Caki2 (cell line): ENCODE measurements at regions not wholly inside any gene's neighbourhood (a gene's known extent, or its start where the extent isn't known, plus 50 kb on each side); places are given as distances from the start of the nearest gene placed in this dataset.
A peak's percentile ranks its signal among the peaks of the same experiment; 100 is the strongest.

ENCODE experiments used
- DNase-seq: peaks from one replicate; pipeline ENCODE4 v3.0.0-alpha.2; 2015; ENCODE audit warnings: low read depth
- in situ Hi-C: cut with HindIII; loops from 2 replicates; pipeline ENCODE4 v1.10.0; 2016; ENCODE audit warnings: low sequenced_read_pairs, low pct_unique_long_range_greater_than_20kb, mixed read lengths

DNA sequence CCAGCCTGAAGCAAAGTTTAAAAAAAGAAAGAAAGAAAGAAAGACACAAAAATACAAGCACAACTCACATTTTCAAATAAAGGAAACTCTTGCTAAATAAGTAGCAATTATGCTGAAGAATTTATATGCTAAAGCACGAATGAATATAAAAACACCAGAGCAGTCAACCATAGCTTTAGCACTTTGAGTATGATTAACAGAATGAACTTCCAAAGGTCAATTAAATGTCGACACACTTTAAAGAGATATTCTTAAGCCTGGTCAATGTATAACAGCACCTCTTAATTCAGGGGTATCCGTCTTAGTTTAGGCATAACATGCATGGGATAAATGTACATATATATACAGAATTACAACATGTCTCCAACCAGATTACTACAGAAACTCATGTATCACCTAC, 125.9 kb downstream of the OGFRL1 start:
- DNase-seq: peak; percentile 80
- in situ Hi-C loops: no loop called here

DNA sequence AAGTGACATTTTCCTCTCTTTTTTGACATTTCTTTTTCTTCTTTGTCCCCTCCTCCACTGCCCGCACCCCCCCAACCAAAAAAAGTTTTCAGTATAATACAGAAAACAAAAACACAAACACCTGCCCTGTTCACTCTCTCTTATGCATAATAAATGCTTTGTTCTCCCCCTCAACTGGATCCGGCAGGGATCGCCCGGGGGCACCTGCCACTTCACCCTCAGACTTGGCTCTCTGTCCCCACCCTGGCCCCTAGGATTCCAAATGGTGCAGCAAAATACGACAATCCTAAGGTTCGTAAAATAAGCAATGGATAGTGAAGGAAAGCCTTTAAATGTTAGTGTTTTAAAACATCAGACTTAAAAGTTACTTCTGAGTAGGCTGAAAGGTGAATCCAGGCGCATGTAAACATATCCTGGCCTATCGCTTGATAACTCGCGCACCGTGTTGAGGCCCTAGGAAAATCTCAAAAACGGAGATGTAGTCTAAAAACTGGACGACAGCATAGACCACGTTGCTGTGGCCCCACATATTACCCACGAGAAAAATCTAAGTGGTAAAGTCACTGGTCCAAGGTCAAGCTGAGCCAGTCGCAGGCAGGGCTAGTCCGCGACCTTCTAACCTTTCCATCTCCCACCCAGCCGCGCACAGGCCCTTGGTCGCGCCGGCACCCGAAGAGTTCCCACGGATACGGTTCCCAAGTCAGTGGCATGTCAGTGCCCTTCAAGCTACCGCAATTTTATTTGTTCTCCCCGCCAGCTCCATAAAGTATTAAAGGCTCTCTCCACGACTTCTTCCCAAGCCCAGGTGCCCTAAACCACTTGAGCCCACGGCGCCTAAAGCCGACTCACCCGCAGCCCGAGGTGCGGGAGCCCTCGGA, 130.8 kb downstream of the OGFRL1 start:
- DNase-seq: peak; percentile 46
- in situ Hi-C loops: no loop called here

DNA sequence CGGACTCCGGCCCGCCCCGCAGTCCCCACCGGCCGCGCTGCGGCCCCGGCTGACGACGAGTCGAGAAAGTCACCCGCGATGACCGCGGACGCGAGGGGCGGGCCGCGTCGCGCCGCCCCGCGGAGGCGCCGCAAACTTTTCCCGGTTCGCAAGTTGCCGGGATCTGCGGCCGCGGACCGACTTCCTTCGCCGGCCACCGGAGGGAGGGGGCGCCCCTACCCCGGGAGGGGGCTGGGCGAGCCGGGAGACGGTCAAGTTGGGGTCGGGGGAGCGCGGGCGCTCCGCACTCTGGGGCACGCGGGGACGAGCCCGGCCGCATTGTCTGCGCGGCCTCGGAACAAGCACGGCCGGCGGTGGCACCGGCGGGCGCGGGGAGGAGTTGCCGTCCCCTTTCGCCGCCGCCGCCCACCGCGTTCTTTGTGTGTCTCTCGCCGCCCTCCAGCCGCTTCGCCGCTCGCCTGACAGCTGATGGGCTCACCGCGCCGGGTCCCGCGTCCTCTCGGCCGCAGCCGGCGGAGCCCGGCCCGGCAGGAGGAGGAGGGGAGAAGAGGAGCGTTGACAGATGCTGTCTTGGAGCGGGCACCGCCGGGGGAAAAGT, 131.6 kb downstream of the OGFRL1 start:
- DNase-seq: no peak
- in situ Hi-C loops: no loop called here

DNA sequence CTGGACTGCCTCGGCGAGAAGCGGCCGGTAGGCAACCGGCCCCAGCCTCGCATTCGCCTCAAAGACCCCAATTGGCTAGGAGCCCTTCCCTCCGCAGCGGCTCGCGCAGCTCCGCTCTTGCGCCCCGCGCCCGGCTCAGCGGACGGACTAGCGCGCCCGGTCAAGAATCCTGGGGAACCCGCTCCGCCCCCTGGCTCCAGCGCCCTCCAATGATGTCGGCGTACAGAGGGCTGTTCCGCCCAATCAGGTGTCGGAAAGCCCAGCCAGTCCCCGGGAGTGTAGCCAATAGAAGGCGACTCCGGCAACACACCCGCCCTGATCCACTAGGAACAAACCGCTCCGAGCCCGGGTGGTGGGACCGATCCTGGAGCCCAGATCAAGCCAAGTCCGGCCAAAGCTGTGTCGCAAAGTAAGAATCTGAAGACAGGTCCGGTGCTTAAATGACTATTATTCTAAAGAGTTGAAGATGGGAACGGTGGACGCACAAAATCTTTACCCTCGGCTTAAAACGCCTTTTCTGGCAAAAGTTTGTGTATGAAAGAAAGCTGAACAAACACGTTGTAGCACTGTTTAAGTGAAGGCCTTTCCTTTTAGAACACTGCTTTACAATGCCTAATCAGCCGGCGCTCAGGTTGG, 132.2 kb downstream of the OGFRL1 start:
- DNase-seq: peak; percentile 95
- in situ Hi-C loops: no loop called here

DNA sequence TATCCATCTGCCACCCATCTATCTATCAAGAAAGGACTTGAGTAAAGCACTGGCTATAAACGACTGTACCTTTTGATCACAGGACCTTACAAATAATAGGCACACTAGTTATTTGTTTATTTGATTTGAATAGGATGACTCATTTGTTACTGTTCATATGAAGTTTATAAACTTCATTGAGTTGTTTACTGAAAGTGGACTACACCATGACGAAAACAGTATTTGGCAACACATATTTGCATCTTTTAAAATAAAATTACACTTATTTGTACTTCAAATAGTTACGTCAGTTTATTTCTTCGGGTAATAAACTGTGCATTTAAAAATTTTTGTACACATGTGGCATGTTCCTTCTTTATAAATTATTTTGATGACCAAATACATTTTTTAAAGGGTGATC, 133.0 kb downstream of the OGFRL1 start:
- in situ Hi-C loops: no loop called here
- DNase-seq: no peak

DNA sequence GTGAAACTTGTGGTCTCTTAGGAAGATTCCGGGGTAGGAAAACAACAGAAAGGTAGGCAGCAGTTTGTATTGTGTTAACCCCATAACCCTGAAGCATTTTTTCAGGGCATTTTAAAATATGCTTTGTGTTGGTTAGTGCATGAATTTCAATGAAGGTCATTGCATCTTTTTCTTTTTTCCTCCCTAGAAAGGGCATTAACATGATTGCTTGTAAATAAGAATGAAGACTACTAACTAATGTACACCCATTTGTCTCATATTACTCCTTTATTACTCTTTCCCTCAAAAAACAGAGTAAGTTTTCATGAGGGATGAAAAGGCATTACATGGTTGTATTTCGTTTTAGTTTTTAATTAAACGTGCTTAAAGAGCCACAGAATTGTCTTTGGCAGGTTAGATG, 141.4 kb downstream of the OGFRL1 start:
- no peak for DNase-seq
- in situ Hi-C loops: no loop called here

DNA sequence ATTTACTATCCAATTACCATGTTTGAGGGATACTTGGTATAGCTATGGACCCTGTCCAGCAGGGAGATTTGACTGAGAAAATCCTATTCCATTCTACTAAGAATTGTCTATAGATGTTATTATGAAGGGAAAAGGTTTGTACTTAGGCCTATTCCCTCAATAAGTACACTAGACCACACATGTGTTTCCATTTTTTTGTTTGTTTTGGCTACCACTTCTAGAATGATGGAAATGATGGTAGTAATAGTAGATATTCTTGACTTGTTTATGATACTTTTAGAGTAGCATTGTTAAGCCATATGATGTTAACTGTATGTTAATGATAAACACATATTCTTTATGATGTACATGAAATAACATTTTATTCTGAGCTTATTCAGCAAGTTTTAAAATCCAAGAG, 144.8 kb downstream of the OGFRL1 start:
- in situ Hi-C loops: no loop called here
- no peak for DNase-seq

DNA sequence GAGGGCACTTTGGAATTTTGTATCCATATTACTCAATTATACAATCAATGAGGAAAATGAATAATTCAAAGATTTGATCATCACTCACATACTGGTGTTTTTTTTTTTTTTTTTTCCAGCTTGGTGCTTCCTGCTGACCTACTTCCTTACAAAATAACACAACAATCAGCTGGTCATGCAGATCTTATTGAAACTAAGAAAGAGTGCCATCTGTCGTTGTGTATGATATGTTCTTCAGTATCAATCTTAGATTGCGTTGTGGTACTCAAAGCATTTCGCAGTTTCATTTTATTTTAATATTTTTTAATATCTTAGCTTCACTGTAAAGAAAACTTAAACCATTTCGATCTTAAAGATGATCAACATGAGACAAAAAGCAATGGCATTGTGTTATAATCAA, 155.6 kb downstream of the OGFRL1 start:
- in situ Hi-C loops: no loop called here
- DNase-seq: peak; percentile 57

DNA sequence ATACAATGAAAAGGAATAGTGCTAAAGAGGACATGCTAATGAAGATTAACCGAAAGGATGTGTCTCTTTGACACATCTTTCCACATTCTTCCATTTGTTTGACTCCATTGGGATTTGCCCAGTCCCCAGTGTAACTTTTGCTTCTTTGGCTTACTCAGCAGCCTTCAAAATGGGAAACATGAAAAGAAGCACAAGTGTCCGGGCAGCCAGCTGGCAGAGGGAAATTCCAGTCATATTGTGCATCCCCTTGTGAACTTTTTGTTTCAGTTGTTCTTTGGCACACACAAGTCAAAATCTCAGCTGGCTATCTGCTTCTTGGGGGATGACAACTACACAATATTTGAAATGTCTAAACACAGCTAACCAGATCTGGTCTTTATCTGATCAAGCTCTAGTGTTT, 157.4 kb downstream of the OGFRL1 start:
- in situ Hi-C loops: no loop called here
- no peak for DNase-seq

DNA sequence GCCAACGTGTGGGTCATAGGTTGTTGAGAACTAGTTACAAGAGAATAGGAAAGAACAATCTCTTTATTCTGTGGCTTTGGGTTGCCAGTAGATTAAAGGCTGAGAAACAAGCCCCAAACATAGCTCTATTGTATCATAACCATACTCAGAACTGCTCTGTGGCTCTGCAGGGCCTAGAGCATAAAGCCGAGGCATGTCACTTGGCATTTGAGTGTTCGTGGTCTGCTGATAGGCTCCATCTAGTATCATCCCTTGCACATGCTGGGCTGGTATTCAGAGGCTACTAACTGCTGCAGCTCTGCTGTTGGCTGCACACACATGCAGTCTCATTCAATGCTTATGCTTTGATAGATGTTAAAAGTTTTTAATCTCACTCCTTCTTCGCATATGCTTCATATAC, 157.9 kb downstream of the OGFRL1 start:
- in situ Hi-C loops: no loop called here
- DNase-seq: no peak

DNA sequence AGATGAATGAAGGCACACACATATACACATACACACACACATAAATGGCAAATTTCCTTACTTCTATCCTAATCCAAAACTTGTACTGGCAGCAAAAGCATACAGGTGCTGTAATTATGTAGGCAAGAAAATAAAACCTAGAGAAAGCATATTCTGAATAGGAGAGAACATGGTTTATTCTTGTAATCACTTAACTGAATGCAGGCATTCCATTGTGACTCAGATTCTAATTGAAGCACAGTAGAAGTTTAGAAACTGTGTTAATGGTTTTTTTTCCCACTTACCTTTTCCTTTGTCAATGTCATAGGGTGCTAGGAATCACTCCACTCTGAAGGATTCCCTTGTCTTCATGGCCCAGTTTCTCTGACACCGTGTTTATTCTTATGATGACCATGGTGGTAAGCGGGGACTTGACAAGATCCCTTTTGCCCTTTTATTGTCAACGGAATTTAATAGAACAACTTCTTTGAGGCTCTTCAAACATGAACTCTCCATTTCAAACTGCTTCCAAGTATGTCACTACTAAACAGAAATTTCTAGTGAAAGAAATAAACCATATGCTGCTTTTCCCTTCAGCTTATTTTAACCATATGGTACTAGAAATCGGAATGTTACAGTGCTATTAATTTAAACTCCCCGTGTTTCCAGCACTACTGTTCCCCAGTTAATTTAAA, 164.2 kb downstream of the OGFRL1 start:
- no peak for DNase-seq
- in situ Hi-C loops: no loop called here

DNA sequence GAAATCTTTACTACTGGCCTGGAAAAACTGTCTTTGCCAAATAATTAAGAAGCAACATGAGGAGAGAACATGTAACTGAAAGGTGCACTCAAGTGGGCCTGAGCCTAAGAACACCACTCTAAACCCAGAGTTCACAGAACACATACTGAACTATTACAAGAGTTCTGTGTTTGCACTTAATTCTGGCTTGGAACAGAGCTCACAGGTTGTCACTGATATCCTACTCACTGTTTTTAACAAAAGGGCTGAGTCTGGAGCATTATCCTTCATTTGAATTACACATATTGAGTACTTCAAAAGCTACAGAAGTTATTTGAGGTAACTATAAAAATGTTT, 164.7 kb downstream of the OGFRL1 start:
- no peak for DNase-seq
- in situ Hi-C loops: no loop called here

DNA sequence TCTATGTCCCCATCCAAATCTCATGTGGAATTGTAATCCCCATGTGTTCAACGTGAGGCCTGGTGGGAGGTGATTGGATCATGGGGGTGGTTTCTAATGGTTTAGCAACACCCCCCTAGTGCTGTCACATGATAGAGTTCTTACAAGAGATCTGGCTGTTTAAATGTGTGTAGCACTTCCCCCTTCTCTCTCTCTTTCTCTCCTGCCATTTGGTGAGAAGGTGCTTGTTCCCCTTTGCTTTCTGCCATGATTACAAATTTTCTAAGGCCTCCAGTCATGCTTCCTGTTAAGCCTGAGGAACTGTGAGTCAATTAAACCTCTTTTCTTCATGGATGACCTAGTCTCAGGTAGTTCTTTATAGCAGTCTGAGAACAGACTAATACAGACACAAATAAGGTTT, 165.4 kb downstream of the OGFRL1 start:
- DNase-seq: no peak
- in situ Hi-C loops: no loop called here

DNA sequence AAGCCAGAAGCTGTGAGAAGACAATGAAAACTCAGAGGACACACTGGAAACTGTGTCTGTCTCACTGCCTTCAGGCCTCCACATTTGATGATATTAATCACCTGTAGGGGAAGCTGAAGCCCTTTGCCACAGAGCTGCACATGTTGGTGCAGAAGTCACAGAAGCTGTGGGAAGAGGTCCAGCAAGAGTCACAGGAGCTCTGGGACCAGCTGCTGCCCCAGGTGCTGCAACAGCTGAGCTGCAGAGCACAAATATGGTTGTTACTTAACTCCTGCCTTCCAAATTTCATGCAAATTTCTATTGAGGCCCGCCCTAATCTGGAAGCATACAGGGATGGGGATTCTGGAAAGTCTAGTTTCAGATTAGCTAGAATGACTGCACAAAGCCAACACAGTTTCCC, 169.3 kb downstream of the OGFRL1 start:
- DNase-seq: no peak
- in situ Hi-C loops: no loop called here

DNA sequence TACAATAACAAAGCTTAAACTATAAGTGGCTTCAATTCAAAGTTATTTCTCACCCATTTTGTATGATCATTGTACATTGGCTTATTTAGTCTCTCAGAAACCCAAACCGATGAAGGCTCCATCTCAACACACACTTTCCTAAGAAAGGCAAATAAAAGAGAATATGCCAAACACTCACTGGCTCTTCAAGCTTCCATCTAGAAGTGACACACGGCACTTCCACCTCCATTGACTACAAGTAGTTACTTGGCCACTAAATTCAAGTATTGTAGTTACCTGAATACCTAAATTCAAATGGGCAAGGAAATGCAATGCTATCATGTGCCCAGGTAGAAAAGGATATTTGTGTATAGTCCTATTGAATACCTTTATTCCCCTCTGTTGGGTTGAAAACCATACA, 170.6 kb downstream of the OGFRL1 start:
- no peak for DNase-seq
- in situ Hi-C loops: no loop called here

DNA sequence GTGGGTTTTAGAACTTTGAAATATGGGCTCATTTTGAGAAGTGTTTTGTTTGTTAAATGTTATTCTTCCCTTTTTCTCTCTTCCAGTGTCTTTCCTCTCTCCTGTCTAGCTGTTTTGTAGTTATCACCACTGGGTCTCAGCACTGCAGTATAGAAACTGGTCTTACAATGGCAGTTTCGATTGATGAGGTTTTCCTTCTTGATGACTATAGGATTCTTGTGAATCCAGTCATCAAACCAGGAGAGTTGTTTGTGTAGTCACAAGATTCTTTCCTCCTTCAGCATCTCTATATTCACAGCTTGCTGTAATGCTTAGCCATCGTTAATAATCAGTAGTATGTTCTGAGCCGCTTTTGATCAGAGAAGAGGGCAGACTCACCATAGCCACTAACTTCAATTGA, 172.3 kb downstream of the OGFRL1 start:
- DNase-seq: no peak
- in situ Hi-C loops: no loop called here

DNA sequence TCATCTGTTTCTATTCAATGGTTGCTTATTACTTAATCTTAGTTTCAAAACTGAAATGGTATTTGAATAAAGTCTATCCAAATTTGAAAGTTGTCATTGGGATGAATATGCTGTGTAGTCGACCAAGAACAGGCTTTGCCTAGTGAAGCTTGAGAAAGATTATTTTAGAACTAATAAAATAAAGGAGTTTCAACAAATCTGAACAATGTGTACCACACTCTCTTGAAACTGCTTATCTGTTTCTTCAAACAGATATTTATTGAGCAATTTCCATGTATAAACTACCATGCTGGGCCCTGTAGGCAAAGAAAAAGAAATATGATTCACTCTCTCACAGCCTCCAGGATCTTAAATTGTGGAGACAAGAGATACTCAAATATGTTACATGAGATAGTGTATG, 174.4 kb downstream of the OGFRL1 start:
- in situ Hi-C loops: no loop called here
- no peak for DNase-seq

DNA sequence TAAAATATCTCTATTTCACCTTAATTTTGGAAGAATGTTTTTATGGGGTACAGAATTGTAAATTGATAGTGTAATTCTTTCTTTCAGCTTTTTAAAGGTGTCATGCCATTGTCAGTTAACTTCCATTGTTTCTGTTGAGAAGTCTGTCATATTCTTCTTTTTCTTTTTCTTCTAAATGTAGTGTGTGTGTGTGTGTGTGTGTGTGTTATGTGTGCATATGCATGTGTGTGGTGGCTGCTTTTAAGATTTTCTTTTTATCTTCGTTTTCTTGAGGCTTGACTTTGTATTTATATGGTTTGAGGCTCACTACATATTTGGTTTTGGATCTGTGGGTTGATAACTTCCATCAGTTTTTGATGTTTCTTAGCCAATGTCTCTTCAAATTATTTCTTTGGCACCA, 176.5 kb downstream of the OGFRL1 start:
- in situ Hi-C loops: no loop called here
- DNase-seq: peak; percentile 36

DNA sequence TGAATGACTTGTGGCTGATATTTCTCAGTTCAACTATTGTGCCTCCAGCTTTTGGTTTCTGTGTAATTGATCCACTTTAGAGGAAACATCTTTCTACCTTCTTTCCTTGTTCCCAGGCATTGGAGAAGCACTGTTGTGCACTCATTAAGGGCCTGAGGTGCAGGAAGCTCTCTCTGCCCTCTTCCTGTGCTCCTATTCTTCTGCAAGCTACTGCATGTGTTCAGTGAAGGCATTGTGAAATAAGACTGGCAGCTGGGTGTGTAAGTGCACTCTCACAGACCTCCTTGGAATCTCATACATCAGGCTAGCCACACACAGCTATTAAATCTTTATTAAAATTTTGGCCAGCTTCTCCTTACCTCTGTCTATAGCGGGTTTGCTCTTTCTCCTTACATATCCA, 177.8 kb downstream of the OGFRL1 start:
- in situ Hi-C loops: no loop called here
- no peak for DNase-seq
